Hepatocyte (in vitro differentiated cells): ENCODE measurements at regions not wholly inside any gene's neighbourhood (a gene's known extent, or its start where the extent isn't known, plus 50 kb on each side); places are given as distances from the start of the nearest gene placed in this dataset.

ENCODE experiments used
- DNase-seq: peaks from one replicate; pipeline ENCODE4 v3.0.0-alpha.2; 2016; ENCODE audit warnings: low spot score
- H2AFZ ChIP-seq: fragments of 200-600 bp; sonication (generic); 2 replicates; pipeline ENCODE4 v1.6.0; 2016; ENCODE audit warnings: antibody characterized with exemption, mild to moderate bottlenecking
- H3K27ac ChIP-seq: fragments of 200-600 bp; sonication (generic); 2 replicates; pipeline ENCODE4 v1.5.1; 2016; ENCODE audit warnings: mild to moderate bottlenecking
- H3K27me3 ChIP-seq: fragments of 200-600 bp; sonication (generic); 2 replicates; pipeline ENCODE4 v1.6.1; 2016
- H3K36me3 ChIP-seq: fragments of 200-600 bp; sonication (generic); replicated peaks from 2 replicates; pipeline ENCODE4 v1.5.1; 2016; ENCODE audit warnings: low read depth; ENCODE audit not compliant: insufficient read depth
- H3K4me1 ChIP-seq: fragments of 200-600 bp; sonication (generic); 2 replicates; pipeline ENCODE4 v1.5.1; 2016; ENCODE audit warnings: mild to moderate bottlenecking, moderate library complexity; ENCODE audit not compliant: insufficient read depth
- H3K4me2 ChIP-seq: fragments of 200-600 bp; sonication (generic); 2 replicates; pipeline ENCODE4 v1.6.0; 2016
- H3K4me3 ChIP-seq: fragments of 200-600 bp; sonication (generic); 2 replicates; pipeline ENCODE4 v1.5.1; 2016; ENCODE audit warnings: mild to moderate bottlenecking
- H3K79me2 ChIP-seq: fragments of 200-600 bp; sonication (generic); 2 replicates; pipeline ENCODE4 v1.6.0; 2017; ENCODE audit warnings: mild to moderate bottlenecking
- H3K9me2 ChIP-seq: fragments of 200-600 bp; sonication (generic); replicated peaks from 2 replicates; pipeline ENCODE4 v1.6.0; 2017; ENCODE audit warnings: mild to moderate bottlenecking; ENCODE audit not compliant: insufficient read depth
- H3K9me3 ChIP-seq: fragments of 200-600 bp; sonication (generic); 2 replicates; pipeline ENCODE4 v1.5.1; 2016; ENCODE audit warnings: low read depth, mild to moderate bottlenecking
- H4K20me1 ChIP-seq: fragments of 200-600 bp; sonication (generic); 2 replicates; pipeline ENCODE4 v1.6.0; 2016; ENCODE audit warnings: mild to moderate bottlenecking; ENCODE audit not compliant: insufficient read depth, poor library complexity, severe bottlenecking
- EZH2 ChIP-seq: fragments of 200-600 bp; sonication (generic); IDR thresholded peaks from 2 replicates; pipeline ENCODE4 v1.6.1; 2016; ENCODE audit warnings: antibody characterized with exemption, mild to moderate bottlenecking, borderline replicate concordance
- EZH2phosphoT487 ChIP-seq: fragments of 200-600 bp; sonication (generic); IDR thresholded peaks from one replicate; pipeline ENCODE4 v1.6.1; 2018; ENCODE audit warnings: antibody characterized with exemption, mild to moderate bottlenecking, low read depth, moderate library complexity; ENCODE audit not compliant: unreplicated experiment, severe bottlenecking
- WGBS: methylation state at CpG from one replicate; pipeline ENCODE4 v1.1.6; 2016; ENCODE audit warnings: low lambda C conversion rate; ENCODE audit errors: missing lambda C conversion rate; 5-methylcytosine and 5-hydroxymethylcytosine counted together
- TF ChIP-seq, protein P1 (sequence below): fragments of 200-600 bp; sonication (generic); IDR thresholded peaks from 2 replicates; pipeline ENCODE4 v1.5.1; 2016; ENCODE audit warnings: antibody characterized with exemption, mild to moderate bottlenecking; ENCODE audit not compliant: poor library complexity

DNA sequence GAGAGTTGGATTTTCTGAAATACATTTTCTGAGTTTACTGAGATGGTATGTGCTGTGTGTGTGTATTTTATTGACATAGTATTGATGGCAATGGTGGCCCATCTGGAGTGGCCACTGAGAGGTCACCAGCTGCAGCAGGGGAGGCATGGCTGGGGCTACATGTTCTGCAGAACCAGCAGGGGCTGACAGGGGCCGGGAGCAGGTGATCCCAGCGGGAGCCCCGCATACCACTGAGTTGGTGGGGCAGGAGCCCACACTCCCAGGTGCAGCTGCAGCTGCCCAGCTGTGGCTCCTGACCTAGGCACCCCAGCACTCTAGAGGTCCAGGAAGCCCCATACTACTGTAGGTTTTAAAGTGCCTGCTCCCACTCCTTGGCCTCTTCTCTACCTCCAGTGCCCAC is 1044.2 kb upstream of the CDH9 start:
- TF ChIP-seq, protein P1, sequence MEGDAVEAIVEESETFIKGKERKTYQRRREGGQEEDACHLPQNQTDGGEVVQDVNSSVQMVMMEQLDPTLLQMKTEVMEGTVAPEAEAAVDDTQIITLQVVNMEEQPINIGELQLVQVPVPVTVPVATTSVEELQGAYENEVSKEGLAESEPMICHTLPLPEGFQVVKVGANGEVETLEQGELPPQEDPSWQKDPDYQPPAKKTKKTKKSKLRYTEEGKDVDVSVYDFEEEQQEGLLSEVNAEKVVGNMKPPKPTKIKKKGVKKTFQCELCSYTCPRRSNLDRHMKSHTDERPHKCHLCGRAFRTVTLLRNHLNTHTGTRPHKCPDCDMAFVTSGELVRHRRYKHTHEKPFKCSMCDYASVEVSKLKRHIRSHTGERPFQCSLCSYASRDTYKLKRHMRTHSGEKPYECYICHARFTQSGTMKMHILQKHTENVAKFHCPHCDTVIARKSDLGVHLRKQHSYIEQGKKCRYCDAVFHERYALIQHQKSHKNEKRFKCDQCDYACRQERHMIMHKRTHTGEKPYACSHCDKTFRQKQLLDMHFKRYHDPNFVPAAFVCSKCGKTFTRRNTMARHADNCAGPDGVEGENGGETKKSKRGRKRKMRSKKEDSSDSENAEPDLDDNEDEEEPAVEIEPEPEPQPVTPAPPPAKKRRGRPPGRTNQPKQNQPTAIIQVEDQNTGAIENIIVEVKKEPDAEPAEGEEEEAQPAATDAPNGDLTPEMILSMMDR, result no peak
- TF ChIP-seq EZH2, result no peak
- TF ChIP-seq EZH2phosphoT487, result no peak
- WGBS, result 89% methylated on average over 3 of the region's 3 CpGs
- H3K27me3 ChIP-seq, result no peaks in the 10 kb centered on the region
- no peaks in the 10 kb centered on the region for H3K9me2 ChIP-seq
- H3K79me2 ChIP-seq, result no peaks in the 10 kb centered on the region
- H3K36me3 ChIP-seq, result no peaks in the 10 kb centered on the region
- no peaks in the 10 kb centered on the region for H4K20me1 ChIP-seq
- no peak for DNase-seq
- no peak overlapping the region for H3K4me3 ChIP-seq
- H3K4me1 ChIP-seq, result no peaks in the 10 kb centered on the region
- no peak overlapping the region for H3K4me2 ChIP-seq
- H3K9me3 ChIP-seq, result no peaks in the 10 kb centered on the region
- H3K27ac ChIP-seq, result no peak overlapping the region
- H2AFZ ChIP-seq, result no peak overlapping the region

DNA sequence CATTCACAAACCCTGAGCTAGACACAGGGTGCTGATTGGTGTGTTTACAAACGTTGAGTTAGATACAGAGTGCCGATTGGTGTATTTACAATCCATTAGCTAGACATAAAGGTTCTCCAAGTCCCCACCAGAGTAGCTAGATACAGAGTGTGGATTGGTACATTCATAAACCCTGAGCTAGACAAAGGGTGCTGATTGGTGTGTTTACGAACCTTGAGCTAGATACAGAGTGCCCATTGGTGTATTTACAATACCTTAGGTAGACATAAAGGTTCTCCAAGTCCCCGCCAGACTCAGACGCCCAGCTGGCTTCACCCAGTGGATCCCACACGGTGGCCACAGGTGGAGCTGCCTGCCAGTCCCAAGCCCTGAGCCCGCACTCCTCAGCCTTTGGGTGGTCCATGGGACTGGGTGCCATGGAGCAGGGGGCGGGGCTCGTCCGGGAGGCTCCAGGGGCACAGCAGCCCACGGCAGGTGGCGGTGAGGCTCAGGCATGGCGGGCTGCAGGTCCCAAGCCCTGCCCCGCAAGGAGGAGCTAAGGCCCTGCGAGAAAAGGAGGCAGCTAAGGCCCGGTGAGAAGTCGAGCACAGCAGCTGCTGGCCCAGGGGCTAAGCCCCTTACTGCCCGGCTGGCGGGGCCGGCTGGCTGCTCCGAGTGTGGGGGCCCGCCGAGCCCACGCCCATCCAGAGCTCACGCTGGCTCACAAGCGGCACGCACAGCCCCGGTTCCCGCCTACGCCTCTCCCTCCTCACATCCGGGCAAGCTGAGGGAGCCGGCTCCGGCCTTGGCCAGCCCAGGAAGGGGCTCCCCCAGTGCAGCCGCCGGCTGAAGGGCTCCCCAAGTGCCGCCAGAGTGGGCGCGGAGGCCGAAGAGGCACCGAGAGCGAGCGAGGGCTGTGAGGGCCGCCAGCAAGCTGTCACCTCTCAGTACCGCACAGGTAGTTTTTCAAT is 1039.2 kb upstream of the CDH9 start:
- H2AFZ ChIP-seq, result no peak overlapping the region
- no peak overlapping the region for H3K27ac ChIP-seq
- H3K36me3 ChIP-seq, result no peaks in the 10 kb centered on the region
- no peak overlapping the region for H3K4me3 ChIP-seq
- no peak overlapping the region for H3K4me2 ChIP-seq
- WGBS, result 98% methylated on average over 38 of the region's 44 CpGs
- no peaks in the 10 kb centered on the region for H3K9me3 ChIP-seq
- no peaks in the 10 kb centered on the region for H3K9me2 ChIP-seq
- no peaks in the 10 kb centered on the region for H4K20me1 ChIP-seq
- no peaks in the 10 kb centered on the region for H3K79me2 ChIP-seq
- no peaks in the 10 kb centered on the region for H3K4me1 ChIP-seq
- DNase-seq, result no peak
- TF ChIP-seq EZH2 (no peak), EZH2phosphoT487 (no peak)
- TF ChIP-seq, protein P1, result no peak
- no peaks in the 10 kb centered on the region for H3K27me3 ChIP-seq

DNA sequence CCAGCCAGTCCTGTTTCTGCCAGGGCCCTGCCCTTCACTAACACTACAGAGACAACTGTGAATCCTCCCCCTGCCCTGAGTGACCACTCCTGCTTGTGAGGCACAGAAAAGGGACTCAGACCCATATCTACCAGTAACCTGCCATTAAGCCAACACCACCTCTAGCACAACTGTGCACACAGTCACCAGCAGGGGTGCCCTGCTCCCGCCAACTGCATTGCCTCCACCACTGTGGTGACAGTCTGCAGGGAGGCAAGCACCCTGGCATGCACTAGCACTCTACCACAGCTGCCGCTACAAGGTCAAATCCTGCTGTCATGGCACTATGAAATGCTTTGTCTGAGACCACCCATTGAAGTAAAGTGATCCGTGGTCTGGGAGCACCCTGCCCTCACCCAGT is 1028.5 kb upstream of the CDH9 start:
- Histone ChIP-seq H3K9me2 (no peaks in the 10 kb centered on the region), H3K27me3 (no peaks in the 10 kb centered on the region), H4K20me1 (no peaks in the 10 kb centered on the region), H2AFZ (no peak overlapping the region), H3K4me3 (no peak overlapping the region), H3K4me2 (no peak overlapping the region), H3K36me3 (no peaks in the 10 kb centered on the region), H3K4me1 (no peaks in the 10 kb centered on the region), H3K79me2 (no peaks in the 10 kb centered on the region), H3K27ac (no peak overlapping the region), H3K9me3 (no peaks in the 10 kb centered on the region)
- no peak for DNase-seq
- WGBS, result 86% methylated on average over 3 of the region's 3 CpGs
- no peak for TF ChIP-seq EZH2phosphoT487
- TF ChIP-seq EZH2, result no peak
- TF ChIP-seq, protein P1, result no peak
